SK-N-SH treated with all-trans-retinoic acid at 6 μM for 48 hours (cell line): ENCODE measurements at regions not wholly inside any gene's neighbourhood (a gene's known extent, or its start where the extent isn't known, plus 50 kb on each side); places are given as distances from the start of the nearest gene placed in this dataset.

Source experiments
- ISL1 ChIP-seq: fragments of 250-450 bp; sonication (Bioruptor Pico); IDR thresholded peaks from 2 replicates; pipeline ENCODE4 v2.1.2; 2022; ENCODE audit warnings: mild to moderate bottlenecking, moderate library complexity
- POU6F1 ChIP-seq: fragments of 250-450 bp; sonication (Bioruptor Pico); IDR thresholded peaks from 2 replicates; pipeline ENCODE4 v1.8.0; 2021; ENCODE audit warnings: low read depth, mild to moderate bottlenecking, moderate library complexity, borderline replicate concordance
- TCF4 ChIP-seq: fragments of 250-450 bp; sonication (Bioruptor Pico); IDR thresholded peaks from 2 replicates; pipeline ENCODE4 v1.8.0; 2021; ENCODE audit warnings: mild to moderate bottlenecking, moderate library complexity, borderline replicate concordance
- ZNF70 ChIP-seq: fragments of 450-650 bp; formaldehyde crosslinking; IDR thresholded peaks from 2 replicates; pipeline ENCODE4 v1.5.0; 2020; ENCODE audit warnings: mild to moderate bottlenecking, moderate library complexity

- no peak for TF ChIP-seq TCF4 (CRISPR knock-in tag)
- TF ChIP-seq POU6F1 (CRISPR knock-in tag): no peak
- no peak for TF ChIP-seq ISL1
- TF ChIP-seq ZNF70 (CRISPR knock-in tag): no peak
These were observed 295.6 kb upstream of the F9 start for GRCh38 chrX:139234898-139235297.
